BJ (cell line): ENCODE measurements at regions not wholly inside any gene's neighbourhood (a gene's known extent, or its start where the extent isn't known, plus 50 kb on each side); places are given as distances from the start of the nearest gene placed in this dataset.

Experiments used
- CTCF ChIA-PET: fragments of 350-600 bp; formaldehyde crosslinking; extraction: SDS; loops from one replicate; lab custom pipeline; 2021; ENCODE audit warnings: antibody characterized with exemption, inconsistent platforms; lab: Yijun Ruan, JAX
- POLR2A ChIA-PET: fragments of 300-600 bp; sonication (Branson Sonifier 250); formaldehyde crosslinking; extraction: SDS; loops from one replicate; lab custom pipeline; 2021; ENCODE audit warnings: antibody characterized with exemption; lab: Charles Lee
- DNase-seq: peaks from one replicate; pipeline ENCODE4 v3.0.0-alpha.2; 2011; ENCODE audit warnings: low read depth
- H3K27me3 ChIP-seq: 2 replicates; pipeline ENCODE4 v1.6.0; 2011; ENCODE audit warnings: low read length; ENCODE audit not compliant: control insufficient read depth, insufficient read depth
- H3K36me3 ChIP-seq: 2 replicates; pipeline ENCODE4 v1.5.1; 2011; ENCODE audit warnings: low read length; ENCODE audit not compliant: control insufficient read depth, insufficient read depth
- H3K4me3 ChIP-seq: 2 replicates; pipeline ENCODE4 v1.5.1; 2011; ENCODE audit warnings: low read depth, mild to moderate bottlenecking, control low read depth, low read length
- TF ChIP-seq, protein P1 (sequence below): IDR thresholded peaks from 2 replicates; pipeline ENCODE4 v1.5.1; 2011; ENCODE audit warnings: low read depth, mild to moderate bottlenecking, control low read depth, inconsistent platforms, low read length, moderate library complexity; ENCODE audit not compliant: insufficient read depth

DNA sequence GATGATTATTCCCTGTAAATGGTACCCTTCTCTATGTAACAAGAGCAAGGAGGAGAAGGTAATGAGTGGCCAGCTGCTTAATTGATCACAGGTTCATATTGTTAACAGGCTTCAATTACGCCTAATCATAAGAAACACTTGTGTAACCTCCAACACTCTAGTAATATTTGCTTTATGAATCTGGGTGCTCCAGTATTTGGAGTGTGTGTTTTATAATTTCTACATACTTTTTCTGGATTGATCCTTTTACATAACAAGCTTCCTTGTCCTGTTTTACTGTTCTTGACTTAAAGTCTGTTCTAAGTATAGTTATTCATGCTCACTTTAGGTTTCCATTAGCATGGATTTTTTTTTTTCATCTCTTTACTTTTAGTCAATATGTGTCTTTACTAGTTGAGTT lies 984.2 kb downstream of the AMY1C start:
- DNase-seq = no peak
- ChIA-PET CTCF (no interaction called here), POLR2A (no interaction called here)
- H3K27me3 ChIP-seq = no peaks in the 10 kb centered on the region
- TF ChIP-seq, protein P1, sequence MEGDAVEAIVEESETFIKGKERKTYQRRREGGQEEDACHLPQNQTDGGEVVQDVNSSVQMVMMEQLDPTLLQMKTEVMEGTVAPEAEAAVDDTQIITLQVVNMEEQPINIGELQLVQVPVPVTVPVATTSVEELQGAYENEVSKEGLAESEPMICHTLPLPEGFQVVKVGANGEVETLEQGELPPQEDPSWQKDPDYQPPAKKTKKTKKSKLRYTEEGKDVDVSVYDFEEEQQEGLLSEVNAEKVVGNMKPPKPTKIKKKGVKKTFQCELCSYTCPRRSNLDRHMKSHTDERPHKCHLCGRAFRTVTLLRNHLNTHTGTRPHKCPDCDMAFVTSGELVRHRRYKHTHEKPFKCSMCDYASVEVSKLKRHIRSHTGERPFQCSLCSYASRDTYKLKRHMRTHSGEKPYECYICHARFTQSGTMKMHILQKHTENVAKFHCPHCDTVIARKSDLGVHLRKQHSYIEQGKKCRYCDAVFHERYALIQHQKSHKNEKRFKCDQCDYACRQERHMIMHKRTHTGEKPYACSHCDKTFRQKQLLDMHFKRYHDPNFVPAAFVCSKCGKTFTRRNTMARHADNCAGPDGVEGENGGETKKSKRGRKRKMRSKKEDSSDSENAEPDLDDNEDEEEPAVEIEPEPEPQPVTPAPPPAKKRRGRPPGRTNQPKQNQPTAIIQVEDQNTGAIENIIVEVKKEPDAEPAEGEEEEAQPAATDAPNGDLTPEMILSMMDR = no peak
- no peaks in the 10 kb centered on the region for H3K36me3 ChIP-seq
- H3K4me3 ChIP-seq = no peak overlapping the region

DNA sequence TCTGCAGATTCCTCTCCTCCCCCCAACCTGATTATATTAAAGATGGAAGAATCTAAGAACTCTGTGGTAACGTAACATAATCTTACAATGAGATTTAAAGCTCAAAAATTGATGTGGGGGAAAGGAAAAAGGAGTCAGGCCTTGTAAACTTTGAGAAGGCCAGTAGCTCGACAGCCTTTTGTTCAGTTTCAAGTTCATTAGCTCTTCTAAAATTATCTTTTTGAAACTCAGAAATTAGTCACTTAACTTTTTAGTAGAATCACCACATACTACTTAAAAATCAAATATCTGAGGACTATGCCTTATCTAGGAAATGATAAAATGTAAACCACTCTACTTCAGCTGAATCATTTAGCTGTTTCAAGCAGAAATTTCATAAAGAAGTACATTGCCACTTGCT lies 996.2 kb downstream of the AMY1C start:
- ChIA-PET POLR2A (no interaction called here), CTCF (no interaction called here)
- no peak overlapping the region for H3K4me3 ChIP-seq
- no peaks in the 10 kb centered on the region for H3K27me3 ChIP-seq
- no peak for DNase-seq
- TF ChIP-seq, protein P1 = no peak
- H3K36me3 ChIP-seq = no peaks in the 10 kb centered on the region

DNA sequence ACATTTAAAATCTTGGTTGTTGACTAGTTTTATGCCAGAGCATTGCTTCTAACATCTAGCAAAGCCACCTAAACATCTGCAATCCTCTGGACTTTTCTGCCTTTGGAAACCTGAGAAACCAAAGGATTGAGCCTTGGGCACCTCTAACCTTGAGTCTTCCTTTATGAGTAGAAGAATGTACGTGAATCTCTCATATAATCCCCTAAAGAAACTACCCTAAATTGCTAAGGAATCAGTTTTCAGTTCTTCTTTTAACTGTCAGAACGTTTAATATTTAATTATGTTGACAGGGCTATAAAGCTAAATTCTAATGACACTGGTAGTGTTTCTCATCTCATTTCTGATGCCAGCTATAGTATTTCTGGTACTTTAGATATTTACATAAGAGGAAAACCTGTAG lies 997.3 kb downstream of the AMY1C start:
- no peak overlapping the region for H3K4me3 ChIP-seq
- TF ChIP-seq, protein P1 = no peak
- no peaks in the 10 kb centered on the region for H3K27me3 ChIP-seq
- CTCF ChIA-PET = no interaction called here
- POLR2A ChIA-PET = no interaction called here
- H3K36me3 ChIP-seq = no peaks in the 10 kb centered on the region
- DNase-seq = no peak

DNA sequence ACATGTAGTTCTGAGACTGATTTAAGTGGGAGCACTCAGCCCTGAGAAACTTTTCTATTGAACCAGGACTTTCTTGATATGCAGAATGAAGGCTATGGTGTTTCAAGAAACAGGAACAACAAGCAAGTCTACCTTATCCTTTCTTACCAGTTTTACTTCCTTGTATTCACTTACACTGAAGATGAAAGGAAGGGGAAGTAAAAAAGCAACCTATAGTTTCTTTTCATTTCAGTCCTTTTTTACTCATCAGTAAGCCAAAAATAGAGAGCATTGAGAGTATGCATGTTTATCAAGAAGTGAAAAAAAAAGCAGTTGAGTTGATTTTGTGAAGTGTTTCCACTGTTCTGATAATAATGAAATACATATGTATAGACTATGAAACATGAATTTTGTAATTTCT lies 1010.3 kb downstream of the AMY1C start:
- TF ChIP-seq, protein P1 = no peak
- no peak overlapping the region for H3K4me3 ChIP-seq
- ChIA-PET CTCF (no interaction called here), POLR2A (no interaction called here)
- DNase-seq = no peak
- no peaks in the 10 kb centered on the region for H3K36me3 ChIP-seq
- no peaks in the 10 kb centered on the region for H3K27me3 ChIP-seq

DNA sequence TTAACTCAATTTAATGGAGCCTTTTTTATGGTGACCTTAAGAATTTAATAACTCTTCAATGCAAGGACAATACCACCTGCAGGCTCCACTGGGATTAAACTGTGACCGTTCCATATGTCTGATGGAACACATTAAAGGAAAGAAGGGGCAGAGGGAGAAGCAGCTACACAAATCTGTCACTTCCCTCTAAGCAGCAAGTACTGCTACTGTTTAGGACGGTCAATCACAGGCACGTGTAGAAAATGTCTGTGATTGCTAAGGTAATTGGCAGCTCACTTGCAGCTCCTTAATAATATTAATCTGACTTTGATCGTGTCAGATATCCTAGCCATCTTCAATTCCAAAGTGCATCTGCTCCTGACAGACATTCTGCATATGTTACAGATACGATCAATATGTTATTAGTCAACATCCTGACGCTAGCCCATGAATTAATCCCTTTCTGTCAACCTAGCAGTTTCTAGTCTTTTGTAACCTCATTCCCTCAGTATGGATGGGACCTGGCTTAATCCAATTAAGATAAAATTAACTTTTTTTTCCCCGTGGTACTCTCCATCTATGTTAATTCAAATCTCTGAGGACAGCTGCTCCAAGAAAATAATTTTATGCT lies 1012.4 kb downstream of the AMY1C start:
- TF ChIP-seq, protein P1 = no peak

More for the DNA sequence above, 1012.4 kb downstream of the AMY1C start:
- no peaks in the 10 kb centered on the region for H3K36me3 ChIP-seq
- no peak overlapping the region for H3K4me3 ChIP-seq
- POLR2A ChIA-PET = no interaction called here
- no peaks in the 10 kb centered on the region for H3K27me3 ChIP-seq
- CTCF ChIA-PET = interaction anchor here (1.2 kb wide), 1 partner anchor 10 kb away, joined by 4 read pairs; no protein-coding TSS in a partner anchor
- DNase-seq = no peak
